GM18873 (cell line): ENCODE measurements at regions not wholly inside any gene's neighbourhood (a gene's known extent, or its start where the extent isn't known, plus 50 kb on each side); places are given as distances from the start of the nearest gene placed in this dataset.
A peak's percentile ranks its signal among the peaks of the same experiment; 100 is the strongest.

Experiments
- ATAC-seq: cut with Tn5 transposase; IDR thresholded peaks from one replicate; pipeline ENCODE4 v1.9.1; 2021; ENCODE audit warnings: mild to moderate bottlenecking, moderate library complexity, moderate number of reproducible peaks; ENCODE audit not compliant: unreplicated experiment, low FRiP score

- no peak for ATAC-seq
These were observed 106.7 kb upstream of the SLC28A3 start for GRCh38 chr9:84447305-84447704.

GRCh38 chr9:84450029-84450428 lies 109.5 kb upstream of the SLC28A3 start:
- no peak for ATAC-seq

GRCh38 chr9:84456527-84456926 lies 116.0 kb upstream of the SLC28A3 start:
- ATAC-seq: no peak

- no peak for ATAC-seq
These were observed 120.1 kb upstream of the SLC28A3 start for GRCh38 chr9:84460695-84461094.

GRCh38 chr9:84463272-84463671 lies 122.7 kb upstream of the SLC28A3 start:
- no peak for ATAC-seq

GRCh38 chr9:84466580-84467285 lies 126.2 kb upstream of the SLC28A3 start:
- ATAC-seq: no peak

- ATAC-seq: no peak
These were observed 131.3 kb upstream of the SLC28A3 start for GRCh38 chr9:84471816-84472215.

- ATAC-seq: no peak
These were observed 138.4 kb upstream of the SLC28A3 start for GRCh38 chr9:84478996-84479395.

- no peak for ATAC-seq
These were observed 139.5 kb upstream of the SLC28A3 start for GRCh38 chr9:84480071-84480470.

- ATAC-seq: no peak
These were observed 140.7 kb upstream of the SLC28A3 start for GRCh38 chr9:84481231-84481630.

GRCh38 chr9:84481636-84482218 lies 141.2 kb upstream of the SLC28A3 start:
- ATAC-seq: no peak

GRCh38 chr9:84482607-84483006 lies 142.0 kb upstream of the SLC28A3 start:
- no peak for ATAC-seq

GRCh38 chr9:84484172-84484571 lies 143.6 kb upstream of the SLC28A3 start:
- ATAC-seq: no peak

GRCh38 chr9:84485539-84485938 lies 145.0 kb upstream of the SLC28A3 start:
- no peak for ATAC-seq

- ATAC-seq: no peak
These were observed 146.1 kb upstream of the SLC28A3 start for GRCh38 chr9:84486663-84487062.

GRCh38 chr9:84490206-84490841 lies 149.8 kb upstream of the SLC28A3 start:
- no peak for ATAC-seq

- no peak for ATAC-seq
These were observed 150.3 kb upstream of the SLC28A3 start for GRCh38 chr9:84490842-84491325.

- no peak for ATAC-seq
These were observed 152.0 kb upstream of the SLC28A3 start for GRCh38 chr9:84492366-84493159.

GRCh38 chr9:84493284-84493947 lies 152.9 kb upstream of the SLC28A3 start:
- no peak for ATAC-seq

GRCh38 chr9:84499969-84500582 lies 159.5 kb upstream of the SLC28A3 start:
- peak; percentile 98 for ATAC-seq
